Karpas-422 (cell line): ENCODE measurements at regions not wholly inside any gene's neighbourhood (a gene's known extent, or its start where the extent isn't known, plus 50 kb on each side); places are given as distances from the start of the nearest gene placed in this dataset.

ENCODE experiments used
- DNase-seq: peaks from one replicate; pipeline ENCODE4 v3.0.0-alpha.2; 2015
- H2AFZ ChIP-seq: fragments of 200-600 bp; sonication (generic); 2 replicates; pipeline ENCODE4 v1.6.1; 2014; ENCODE audit warnings: antibody characterized with exemption, low read length, mixed read lengths
- H3K27ac ChIP-seq: fragments of 200-600 bp; sonication (generic); 2 replicates; pipeline ENCODE4 v1.5.1; 2014; ENCODE audit warnings: mild to moderate bottlenecking, low read length, moderate library complexity
- H3K27me3 ChIP-seq: fragments of 200-600 bp; sonication (generic); 2 replicates; pipeline ENCODE4 v1.6.1; 2014; ENCODE audit warnings: low read length, mixed read lengths
- H3K36me3 ChIP-seq: fragments of 200-600 bp; sonication (generic); 2 replicates; pipeline ENCODE4 v1.6.1; 2014; ENCODE audit warnings: low read length, mixed read lengths; ENCODE audit not compliant: insufficient read depth
- H3K4me1 ChIP-seq: fragments of 200-600 bp; sonication (generic); 2 replicates; pipeline ENCODE4 v1.6.1; 2014; ENCODE audit warnings: mild to moderate bottlenecking, low read length, mixed read lengths
- H3K4me2 ChIP-seq: fragments of 200-600 bp; sonication (generic); 2 replicates; pipeline ENCODE4 v1.6.1; 2014; ENCODE audit warnings: low read length, low read depth, mild to moderate bottlenecking; ENCODE audit not compliant: poor library complexity, severe bottlenecking
- H3K4me3 ChIP-seq: fragments of 200-600 bp; sonication (generic); 2 replicates; pipeline ENCODE4 v1.5.1; 2014; ENCODE audit warnings: mild to moderate bottlenecking, antibody characterized with exemption, low read length, mixed read lengths
- H3K79me2 ChIP-seq: fragments of 200-600 bp; sonication (generic); 2 replicates; pipeline ENCODE4 v1.6.1; 2014; ENCODE audit warnings: mild to moderate bottlenecking, low read length, mixed read lengths
- H3K9ac ChIP-seq: fragments of 200-600 bp; sonication (generic); 2 replicates; pipeline ENCODE4 v1.6.0; 2014; ENCODE audit warnings: low read length
- H3K9me2 ChIP-seq: fragments of 200-600 bp; sonication (generic), shearing (Covaris generic); replicated peaks from 2 replicates; pipeline ENCODE4 v1.6.0; 2014; ENCODE audit warnings: mild to moderate bottlenecking, low read length, moderate library complexity; ENCODE audit not compliant: insufficient read depth
- H3K9me3 ChIP-seq: fragments of 300-700, 200-600 bp; sonication (generic); 2 replicates; pipeline ENCODE4 v1.6.1; 2014; ENCODE audit warnings: low read length, mixed read lengths
- H4K20me1 ChIP-seq: fragments of 200-600 bp; sonication (generic); 2 replicates; pipeline ENCODE4 v1.6.1; 2014; ENCODE audit warnings: mild to moderate bottlenecking, antibody characterized with exemption, low read length, low read depth; ENCODE audit not compliant: insufficient read depth

GRCh38 chr17:73724341-73724740, 80.1 kb upstream of the SDK2 start:
- H3K4me1 ChIP-seq, result no peaks in the 10 kb centered on the region
- no peak overlapping the region for H2AFZ ChIP-seq
- H3K79me2 ChIP-seq, result no peaks in the 10 kb centered on the region
- no peaks in the 10 kb centered on the region for H3K9me3 ChIP-seq
- no peak for DNase-seq
- no peak overlapping the region for H3K4me3 ChIP-seq
- H3K27ac ChIP-seq, result no peak overlapping the region
- no peaks in the 10 kb centered on the region for H3K9me2 ChIP-seq
- no peaks in the 10 kb centered on the region for H3K36me3 ChIP-seq
- H4K20me1 ChIP-seq, result no peaks in the 10 kb centered on the region
- no peaks in the 10 kb centered on the region for H3K27me3 ChIP-seq
- no peak overlapping the region for H3K4me2 ChIP-seq
- no peak overlapping the region for H3K9ac ChIP-seq

DNA sequence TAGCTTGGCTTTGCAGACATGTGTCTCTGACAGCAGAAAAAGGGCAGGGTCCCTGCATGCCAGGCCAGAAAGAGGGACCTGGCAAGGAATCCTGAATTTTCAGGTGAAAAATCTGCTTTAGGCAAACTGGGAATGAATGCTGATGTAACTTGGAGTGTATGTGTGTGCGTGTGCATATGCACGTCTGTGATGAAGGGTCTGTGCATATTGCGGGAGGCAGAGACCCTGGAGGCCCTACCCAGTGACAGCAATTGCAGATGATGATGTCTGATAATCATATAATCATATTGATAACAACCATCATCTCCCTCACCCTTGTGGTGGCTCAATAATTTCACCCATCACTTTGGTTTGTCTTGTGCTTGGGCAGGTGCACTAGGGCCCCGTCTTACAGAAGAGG, 80.7 kb upstream of the SDK2 start:
- Histone ChIP-seq H4K20me1 (no peaks in the 10 kb centered on the region), H3K9me2 (no peaks in the 10 kb centered on the region), H2AFZ (no peak overlapping the region), H3K36me3 (no peaks in the 10 kb centered on the region), H3K27me3 (no peaks in the 10 kb centered on the region), H3K79me2 (no peaks in the 10 kb centered on the region), H3K9ac (no peak overlapping the region), H3K27ac (no peak overlapping the region), H3K4me1 (no peaks in the 10 kb centered on the region), H3K9me3 (no peaks in the 10 kb centered on the region), H3K4me3 (no peak overlapping the region), H3K4me2 (no peak overlapping the region)
- no peak for DNase-seq

DNA sequence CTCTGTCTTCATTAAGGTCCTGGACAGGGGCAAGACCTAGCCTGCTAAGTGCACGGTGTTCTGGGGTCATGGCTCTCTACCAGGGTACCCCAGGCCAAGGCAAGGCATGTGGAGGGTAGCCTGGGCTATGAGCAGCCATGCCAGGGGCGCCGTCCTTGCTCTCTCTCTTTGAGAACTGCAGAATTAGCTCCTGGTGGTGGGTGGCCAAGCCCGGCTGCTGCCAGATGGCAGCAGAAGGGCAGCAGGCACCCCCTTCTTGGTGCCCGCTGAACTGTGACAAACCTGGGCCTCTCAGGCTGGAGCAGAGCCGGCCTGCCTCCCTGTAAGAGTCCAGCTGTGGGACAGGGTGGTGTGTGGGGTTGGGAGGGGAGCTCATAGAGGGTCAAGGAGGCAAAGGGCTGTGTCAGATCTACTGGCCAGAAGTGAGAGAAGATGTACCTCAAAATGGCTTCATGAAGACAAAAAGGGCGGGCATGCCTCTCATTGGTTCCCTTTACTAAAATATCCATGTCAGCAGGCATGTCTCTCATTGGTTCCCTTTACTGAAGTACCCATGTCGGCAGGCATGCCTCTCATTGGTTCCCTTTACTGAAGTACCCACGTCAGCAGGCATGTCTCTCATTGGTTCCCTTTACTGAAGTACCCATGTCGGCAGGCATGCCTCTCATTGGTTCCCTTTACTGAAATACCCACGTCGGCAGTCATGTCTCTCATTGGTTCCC, 81.7 kb upstream of the SDK2 start:
- Histone ChIP-seq H3K27me3 (no peaks in the 10 kb centered on the region), H3K9me3 (no peaks in the 10 kb centered on the region), H3K4me3 (no peak overlapping the region), H3K79me2 (no peaks in the 10 kb centered on the region), H3K9ac (no peak overlapping the region), H3K27ac (no peak overlapping the region), H3K4me2 (no peak overlapping the region), H2AFZ (no peak overlapping the region), H4K20me1 (no peaks in the 10 kb centered on the region), H3K4me1 (no peaks in the 10 kb centered on the region), H3K9me2 (no peaks in the 10 kb centered on the region), H3K36me3 (no peaks in the 10 kb centered on the region)
- DNase-seq, result no peak

GRCh38 chr17:73727941-73728340, 83.7 kb upstream of the SDK2 start:
- Histone ChIP-seq H3K9me2 (no peaks in the 10 kb centered on the region), H3K4me2 (no peak overlapping the region), H3K36me3 (no peaks in the 10 kb centered on the region), H3K4me1 (no peaks in the 10 kb centered on the region), H3K9ac (no peak overlapping the region), H3K4me3 (no peak overlapping the region), H3K27ac (no peak overlapping the region), H3K9me3 (no peaks in the 10 kb centered on the region), H3K79me2 (no peaks in the 10 kb centered on the region), H3K27me3 (no peaks in the 10 kb centered on the region), H4K20me1 (no peaks in the 10 kb centered on the region), H2AFZ (no peak overlapping the region)
- no peak for DNase-seq

- Histone ChIP-seq H3K27me3 (no peaks in the 10 kb centered on the region), H3K36me3 (no peaks in the 10 kb centered on the region), H3K27ac (no peak overlapping the region), H4K20me1 (no peaks in the 10 kb centered on the region), H3K9me3 (no peaks in the 10 kb centered on the region), H3K79me2 (no peaks in the 10 kb centered on the region), H3K4me1 (no peaks in the 10 kb centered on the region), H3K9me2 (no peaks in the 10 kb centered on the region), H3K9ac (no peak overlapping the region), H2AFZ (no peak overlapping the region), H3K4me2 (no peak overlapping the region), H3K4me3 (no peak overlapping the region)
- DNase-seq, result no peak
Observed at GRCh38 chr17:73729101-73729500, 84.9 kb upstream of the SDK2 start.

DNA sequence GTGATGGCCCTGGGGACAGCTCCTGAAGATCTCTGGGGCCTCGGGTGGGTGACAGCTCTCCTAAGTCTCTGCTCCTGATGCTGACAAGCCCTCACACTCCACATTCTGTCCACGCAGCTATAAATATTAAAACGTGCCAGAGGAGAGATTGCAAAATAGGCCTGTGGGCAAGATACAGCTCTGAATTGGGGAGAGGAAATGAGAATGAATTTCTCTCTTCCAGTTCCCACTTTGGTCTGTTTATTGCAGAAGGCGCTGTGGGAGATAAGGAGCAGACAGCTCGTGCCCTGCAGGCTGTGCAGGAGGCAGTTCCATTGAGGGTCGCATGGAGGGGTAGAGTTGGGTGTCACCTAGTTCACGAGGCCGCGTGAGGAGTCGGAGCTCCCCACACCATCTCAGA, 87.5 kb upstream of the SDK2 start:
- Histone ChIP-seq H3K4me1 (no peaks in the 10 kb centered on the region), H3K27me3 (no peaks in the 10 kb centered on the region), H2AFZ (no peak overlapping the region), H3K9me3 (no peaks in the 10 kb centered on the region), H3K36me3 (no peaks in the 10 kb centered on the region), H3K27ac (no peak overlapping the region), H3K9ac (no peak overlapping the region), H3K9me2 (no peaks in the 10 kb centered on the region), H3K79me2 (no peaks in the 10 kb centered on the region), H3K4me2 (no peak overlapping the region), H3K4me3 (no peak overlapping the region), H4K20me1 (no peaks in the 10 kb centered on the region)
- no peak for DNase-seq

DNA sequence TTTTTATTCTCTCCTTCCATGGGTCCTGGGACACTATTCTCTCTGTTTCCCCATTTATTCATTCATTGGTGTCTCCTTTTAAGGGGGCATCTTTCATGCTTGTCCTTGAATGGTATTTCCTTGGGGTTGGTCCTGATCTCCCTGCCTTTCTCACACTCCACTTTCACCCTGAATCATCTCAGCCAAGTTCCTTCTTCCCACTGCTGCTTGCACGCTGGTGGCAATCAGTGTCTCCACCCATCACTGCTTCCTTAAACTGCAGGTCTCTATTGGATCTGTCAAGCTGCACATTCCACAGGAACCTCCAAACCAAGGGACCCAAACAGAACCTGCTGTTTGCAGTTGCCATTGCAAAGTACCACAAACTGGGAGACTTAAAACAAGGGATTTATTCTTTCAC, 89.3 kb upstream of the SDK2 start:
- H3K9me2 ChIP-seq, result no peaks in the 10 kb centered on the region
- no peaks in the 10 kb centered on the region for H3K9me3 ChIP-seq
- no peak overlapping the region for H2AFZ ChIP-seq
- H3K9ac ChIP-seq, result no peak overlapping the region
- H4K20me1 ChIP-seq, result no peaks in the 10 kb centered on the region
- no peak overlapping the region for H3K4me2 ChIP-seq
- H3K4me1 ChIP-seq, result no peaks in the 10 kb centered on the region
- no peak overlapping the region for H3K27ac ChIP-seq
- no peak overlapping the region for H3K4me3 ChIP-seq
- H3K27me3 ChIP-seq, result no peaks in the 10 kb centered on the region
- no peaks in the 10 kb centered on the region for H3K36me3 ChIP-seq
- no peaks in the 10 kb centered on the region for H3K79me2 ChIP-seq
- no peak for DNase-seq

DNA sequence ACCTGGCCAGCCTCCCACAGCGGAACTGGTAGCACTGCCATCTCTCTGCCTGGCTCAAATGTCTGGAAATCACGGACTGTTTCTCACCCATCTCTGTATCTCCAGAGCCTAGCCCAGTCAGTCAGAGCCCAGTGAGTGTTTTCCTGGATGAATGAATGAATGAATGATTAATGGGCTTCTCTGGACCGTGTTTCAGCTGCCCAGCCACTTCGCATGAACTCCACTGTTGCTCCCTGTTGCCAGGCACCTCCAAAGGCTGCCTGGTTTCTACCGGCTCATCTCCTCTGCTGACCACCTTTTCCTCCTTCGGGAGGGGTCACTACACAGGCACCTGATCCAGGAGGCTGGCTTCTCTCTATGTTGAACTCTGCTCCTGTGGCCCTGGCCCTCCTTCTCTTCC, 91.0 kb upstream of the SDK2 start:
- no peaks in the 10 kb centered on the region for H3K9me2 ChIP-seq
- no peaks in the 10 kb centered on the region for H4K20me1 ChIP-seq
- H3K36me3 ChIP-seq, result no peaks in the 10 kb centered on the region
- H3K27me3 ChIP-seq, result no peaks in the 10 kb centered on the region
- H3K27ac ChIP-seq, result no peak overlapping the region
- DNase-seq, result no peak
- no peaks in the 10 kb centered on the region for H3K79me2 ChIP-seq
- no peak overlapping the region for H2AFZ ChIP-seq
- no peak overlapping the region for H3K4me2 ChIP-seq
- H3K9ac ChIP-seq, result no peak overlapping the region
- no peaks in the 10 kb centered on the region for H3K4me1 ChIP-seq
- no peak overlapping the region for H3K4me3 ChIP-seq
- H3K9me3 ChIP-seq, result no peaks in the 10 kb centered on the region
